ENCODE measurements at regions not wholly inside any gene's neighbourhood (a gene's known extent, or its start where the extent isn't known, plus 50 kb on each side); places are given as distances from the start of the nearest gene placed in this dataset.
A peak's percentile ranks its signal among the peaks of the same experiment; 100 is the strongest.

DNA sequence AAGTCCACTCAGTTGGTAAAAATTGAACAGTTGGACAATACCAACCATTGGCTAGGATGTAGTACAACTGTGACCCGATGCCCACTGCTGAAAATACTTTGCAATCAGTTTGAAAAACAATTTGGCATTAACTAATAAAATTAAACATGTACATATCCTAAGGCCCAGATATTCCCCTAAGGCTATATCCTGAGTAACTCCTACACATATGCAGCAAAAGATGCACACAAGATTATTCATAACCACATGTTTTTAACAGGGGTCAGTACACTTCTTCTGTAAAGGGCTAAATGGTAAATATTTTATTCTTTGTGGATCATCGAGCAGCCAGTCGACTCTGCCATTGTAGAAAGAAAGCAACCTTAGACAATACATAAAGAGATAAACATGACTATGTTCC, 116.3 kb downstream of the MEX3B start:
- TF ChIP-seq, protein P1, sequence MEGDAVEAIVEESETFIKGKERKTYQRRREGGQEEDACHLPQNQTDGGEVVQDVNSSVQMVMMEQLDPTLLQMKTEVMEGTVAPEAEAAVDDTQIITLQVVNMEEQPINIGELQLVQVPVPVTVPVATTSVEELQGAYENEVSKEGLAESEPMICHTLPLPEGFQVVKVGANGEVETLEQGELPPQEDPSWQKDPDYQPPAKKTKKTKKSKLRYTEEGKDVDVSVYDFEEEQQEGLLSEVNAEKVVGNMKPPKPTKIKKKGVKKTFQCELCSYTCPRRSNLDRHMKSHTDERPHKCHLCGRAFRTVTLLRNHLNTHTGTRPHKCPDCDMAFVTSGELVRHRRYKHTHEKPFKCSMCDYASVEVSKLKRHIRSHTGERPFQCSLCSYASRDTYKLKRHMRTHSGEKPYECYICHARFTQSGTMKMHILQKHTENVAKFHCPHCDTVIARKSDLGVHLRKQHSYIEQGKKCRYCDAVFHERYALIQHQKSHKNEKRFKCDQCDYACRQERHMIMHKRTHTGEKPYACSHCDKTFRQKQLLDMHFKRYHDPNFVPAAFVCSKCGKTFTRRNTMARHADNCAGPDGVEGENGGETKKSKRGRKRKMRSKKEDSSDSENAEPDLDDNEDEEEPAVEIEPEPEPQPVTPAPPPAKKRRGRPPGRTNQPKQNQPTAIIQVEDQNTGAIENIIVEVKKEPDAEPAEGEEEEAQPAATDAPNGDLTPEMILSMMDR (IDR thresholded peaks at IDR 0.05; ENCODE audit: borderline replicate concordance, extremely low read depth, insufficient read depth), result no peak
- H3K36me3 ChIP-seq (ENCODE audit: control insufficient read depth in 2 of 3, insufficient read depth in 3 of 3, low read length in 3 of 3), result no peaks in the 10 kb centered on the region
- H3K4me3 ChIP-seq (ENCODE audit: low read length in 3 of 3), result no peak overlapping the region
- H3K4me1 ChIP-seq (ENCODE audit: control insufficient read depth in 2 of 3, insufficient read depth in 2 of 3, low read depth in 1 of 3, low read length in 3 of 3), result no peaks in the 10 kb centered on the region
- no peak overlapping the region for H3K9ac ChIP-seq (ENCODE audit: low read length in 3 of 3)
- no peaks in the 10 kb centered on the region for H3K9me3 ChIP-seq (ENCODE audit: control insufficient read depth in 2 of 3, insufficient read depth in 1 of 3, low read length in 3 of 3)
- FAIRE-seq, result no peak
- no peaks in the 10 kb centered on the region for H3K27me3 ChIP-seq (ENCODE audit: control insufficient read depth, insufficient read depth, low read length)
- no peak overlapping the region for H3K27ac ChIP-seq (ENCODE audit: low read depth in 2 of 2, low read length in 2 of 2)
- no peak for DNase-seq
- intact Hi-C loops (cut with DNase I), result no loop called here

DNA sequence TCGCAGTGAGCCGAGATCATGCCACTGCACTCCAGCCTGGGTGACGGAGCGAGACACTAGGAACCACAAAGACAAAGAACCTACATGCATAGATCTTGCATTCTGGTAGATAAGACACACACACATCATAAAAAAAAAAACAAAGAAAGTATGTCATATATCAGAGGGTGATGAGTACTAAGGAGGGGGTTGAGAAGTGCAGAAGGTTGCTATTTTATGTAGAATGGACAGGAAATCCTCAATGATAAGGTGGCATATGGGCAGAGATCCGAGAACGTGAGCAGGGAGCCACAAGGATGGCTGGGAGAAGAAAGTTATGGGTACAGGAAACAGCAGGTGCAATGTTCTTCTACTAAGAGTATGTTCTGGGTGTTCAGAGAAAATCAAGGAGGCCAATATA, 118.8 kb downstream of the MEX3B start:
- no peak overlapping the region for H3K9ac ChIP-seq (ENCODE audit: low read length in 3 of 3)

DNA sequence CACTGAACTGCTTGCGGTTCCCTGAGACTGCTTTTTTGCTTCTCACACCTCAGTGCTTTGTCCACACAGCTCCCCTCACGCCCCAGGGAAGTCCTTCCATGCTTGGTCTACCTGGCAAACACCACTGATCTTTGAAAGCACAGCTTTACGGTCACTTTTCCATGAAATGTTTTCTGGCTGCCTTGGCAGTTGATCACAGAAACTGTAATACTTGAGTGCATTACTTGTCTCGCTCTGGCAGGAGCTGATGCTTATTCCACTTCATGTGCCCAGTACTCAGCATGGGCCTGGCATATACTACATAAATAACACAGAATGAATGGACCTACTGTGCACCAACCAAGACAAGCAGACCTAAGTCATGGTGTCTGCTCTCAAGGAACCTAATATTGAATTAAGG, 121.1 kb downstream of the MEX3B start:
- peaks cover 0 to 4% (median 0%) of the 10 kb centered on the region in 3 donors for H3K9me3 ChIP-seq (ENCODE audit: control insufficient read depth in 2 of 3, insufficient read depth in 1 of 3, low read length in 3 of 3)
- no peaks in the 10 kb centered on the region for H3K36me3 ChIP-seq (ENCODE audit: control insufficient read depth in 2 of 3, insufficient read depth in 3 of 3, low read length in 3 of 3)
- peak in 2 of 5 donors; percentile 57 to 58 for DNase-seq
- H3K27ac ChIP-seq (ENCODE audit: low read depth in 2 of 2, low read length in 2 of 2), result peak overlapping the region; percentile 2 to 46
- no peaks in the 10 kb centered on the region for H3K27me3 ChIP-seq (ENCODE audit: control insufficient read depth, insufficient read depth, low read length)
- H3K4me1 ChIP-seq (ENCODE audit: control insufficient read depth in 2 of 3, insufficient read depth in 2 of 3, low read depth in 1 of 3, low read length in 3 of 3), result no peaks in the 10 kb centered on the region
- H3K4me3 ChIP-seq (ENCODE audit: low read length in 3 of 3), result no peak overlapping the region
- intact Hi-C loops (cut with DNase I), result no loop called here
- FAIRE-seq, result no peak
- TF ChIP-seq, protein P1 (IDR thresholded peaks at IDR 0.05; ENCODE audit: borderline replicate concordance, extremely low read depth, insufficient read depth), result no peak
- no peak overlapping the region for H3K9ac ChIP-seq (ENCODE audit: low read length in 3 of 3)

More for the DNA sequence above, 118.8 kb downstream of the MEX3B start:
- Histone ChIP-seq H3K4me3 (ENCODE audit: low read length in 3 of 3) (no peak overlapping the region), H3K9me3 (ENCODE audit: control insufficient read depth in 2 of 3, insufficient read depth in 1 of 3, low read length in 3 of 3) (no peaks in the 10 kb centered on the region), H3K4me1 (ENCODE audit: control insufficient read depth in 2 of 3, insufficient read depth in 2 of 3, low read depth in 1 of 3, low read length in 3 of 3) (no peaks in the 10 kb centered on the region), H3K27me3 (ENCODE audit: control insufficient read depth, insufficient read depth, low read length) (no peaks in the 10 kb centered on the region), H3K36me3 (ENCODE audit: control insufficient read depth in 2 of 3, insufficient read depth in 3 of 3, low read length in 3 of 3) (no peaks in the 10 kb centered on the region), H3K27ac (ENCODE audit: low read depth in 2 of 2, low read length in 2 of 2) (no peak overlapping the region)
- FAIRE-seq (no peak), DNase-seq (no peak)
- intact Hi-C loops (cut with DNase I), result no loop called here
- TF ChIP-seq, protein P1 (IDR thresholded peaks at IDR 0.05; ENCODE audit: borderline replicate concordance, extremely low read depth, insufficient read depth), result no peak

Measured in kidney (tissue), 13 donors.